Liver (tissue), 8 donors: ENCODE measurements at regions not wholly inside any gene's neighbourhood (a gene's known extent, or its start where the extent isn't known, plus 50 kb on each side); places are given as distances from the start of the nearest gene placed in this dataset.

ENCODE experiments used
- DNase-seq: peaks from one replicate; pipeline ENCODE4 v3.0.0-alpha.2; 2017; ENCODE audit warnings: low spot score
- H3K27ac ChIP-seq, 2 donors: one replicate each; pipeline ENCODE4 v1.7.0; 2013; ENCODE audit warnings: inconsistent platforms in 2 of 2, low read length in 2 of 2, control low read depth in 1 of 2, low read depth in 1 of 2, mild to moderate bottlenecking in 1 of 2
- H3K27me3 ChIP-seq, 4 donors: one replicate each; pipeline versions ENCODE4 v1.6.1 to v1.7.0; 2013; ENCODE audit warnings: low read length in 3 of 4, inconsistent platforms in 1 of 4, mild to moderate bottlenecking in 1 of 4, moderate library complexity in 1 of 4; ENCODE audit not compliant: control insufficient read depth in 4 of 4, insufficient read depth in 4 of 4
- H3K36me3 ChIP-seq, 4 donors: one replicate each; pipeline versions ENCODE4 v1.6.1 to v1.7.0; 2013; ENCODE audit warnings: low read length in 3 of 4, mild to moderate bottlenecking in 3 of 4, low read depth in 1 of 4, moderate library complexity in 1 of 4; ENCODE audit not compliant: control insufficient read depth in 4 of 4, insufficient read depth in 3 of 4
- H3K4me1 ChIP-seq, 4 donors: one replicate each; pipeline versions ENCODE4 v1.6.1 to v1.7.0; 2013; ENCODE audit warnings: low read length in 3 of 4, mild to moderate bottlenecking in 3 of 4, moderate library complexity in 1 of 4; ENCODE audit not compliant: control insufficient read depth in 4 of 4, insufficient read depth in 4 of 4
- H3K4me3 ChIP-seq, 3 donors: one replicate each; pipeline versions ENCODE4 v1.6.1 to v1.7.0; 2013; ENCODE audit warnings: low read length in 3 of 3, control low read depth in 1 of 3, low read depth in 1 of 3, mild to moderate bottlenecking in 1 of 3
- H3K9ac ChIP-seq, 2 donors: one replicate each; pipeline ENCODE4 v1.7.0; 2013; ENCODE audit warnings: low read length in 2 of 2, mild to moderate bottlenecking in 2 of 2, moderate library complexity in 2 of 2, control low read depth in 1 of 2, low read depth in 1 of 2
- H3K9me3 ChIP-seq, 4 donors: one replicate each; pipeline versions ENCODE4 v1.6.1 to v1.7.0; 2013; ENCODE audit warnings: low read length in 3 of 4; ENCODE audit not compliant: control insufficient read depth in 4 of 4
- ATF3 ChIP-seq: IDR thresholded peaks from 2 replicates; pipeline ENCODE4 v1.6.1; 2016; ENCODE audit warnings: antibody characterized with exemption
- CTCF ChIP-seq: fragments of 150-350 bp; IDR thresholded peaks from 2 replicates; pipeline ENCODE4 v1.5.1; 2017; ENCODE audit warnings: improper control_type of control experiment, low read depth, low read length; ENCODE audit not compliant: missing input control
- EGR1 ChIP-seq, 2 donors: IDR thresholded peaks; 2 replicates each; pipeline ENCODE4 v1.6.1; 2016 to 2018; ENCODE audit warnings: antibody characterized with exemption in 2 of 2, low read depth in 2 of 2
- FOXA1 ChIP-seq: IDR thresholded peaks from 2 replicates; pipeline ENCODE4 v1.6.1; 2016; ENCODE audit warnings: antibody characterized with exemption
- GABPA ChIP-seq, 2 donors: IDR thresholded peaks in 1 of 2; conservative IDR thresholded peaks in 1 of 2; 2 replicates each; pipeline ENCODE4 v1.6.1; 2016; ENCODE audit warnings: antibody characterized with exemption in 2 of 2, mild to moderate bottlenecking in 1 of 2, moderate library complexity in 1 of 2
- HNF4A ChIP-seq, 2 donors: conservative IDR thresholded peaks; 2 replicates each; pipeline ENCODE4 v1.6.1; 2016; ENCODE audit warnings: antibody characterized with exemption in 2 of 2, mild to moderate bottlenecking in 2 of 2
- HNF4G ChIP-seq: IDR thresholded peaks from 2 replicates; pipeline ENCODE4 v1.6.1; 2016; ENCODE audit warnings: antibody characterized with exemption
- JUND ChIP-seq, 2 donors: IDR thresholded peaks; 2 replicates each; pipeline ENCODE4 v1.6.1; 2016; ENCODE audit warnings: antibody characterized with exemption in 2 of 2
- NR2F2 ChIP-seq: IDR thresholded peaks from 2 replicates; pipeline ENCODE4 v1.6.1; 2016; ENCODE audit warnings: antibody characterized with exemption
- RAD21 ChIP-seq, 2 donors: IDR thresholded peaks; 2 replicates each; pipeline ENCODE4 v1.6.1; 2016; ENCODE audit warnings: antibody characterized with exemption in 2 of 2, mild to moderate bottlenecking in 2 of 2
- RXRA ChIP-seq, 2 donors: IDR thresholded peaks; 2 replicates each; pipeline ENCODE4 v1.6.1; 2017 to 2018; ENCODE audit warnings: antibody characterized with exemption in 2 of 2, mild to moderate bottlenecking in 1 of 2
- SP1 ChIP-seq: IDR thresholded peaks from 2 replicates; pipeline ENCODE4 v1.6.1; 2018; ENCODE audit warnings: antibody characterized with exemption, mild to moderate bottlenecking
- YY1 ChIP-seq: IDR thresholded peaks from 2 replicates; pipeline ENCODE4 v1.6.1; 2016; ENCODE audit warnings: antibody characterized with exemption, mild to moderate bottlenecking
- WGBS: extraction: QIAGEN DNeasy Blood & Tissue Kit; methylation state at CpG from one replicate; pipeline ENCODE4 v1.1.7; 2013; 5-methylcytosine and 5-hydroxymethylcytosine counted together
- TF ChIP-seq, protein P1 (sequence below): IDR thresholded peaks from 2 replicates; pipeline ENCODE4 v1.6.1; 2016; ENCODE audit warnings: antibody characterized with exemption, mild to moderate bottlenecking
- donor health status: healthy.
- donor health status: healthy.
- donor health status: healthy.
- donor health status: healthy.
- donor health status: healthy.

- H3K27me3 ChIP-seq, result no peaks in the 10 kb centered on the region
- no peak overlapping the region for H3K27ac ChIP-seq
- no peak overlapping the region for H3K4me3 ChIP-seq
- TF ChIP-seq JUND (IDR thresholded peaks at IDR 0.05) (no peak), HNF4G (no peak), FOXA1 (no peak), EGR1 (IDR thresholded peaks at IDR 0.05; ENCODE audit: low read depth in 2 of 2) (no peak), NR2F2 (no peak), YY1 (no peak)
- TF ChIP-seq, protein P1, sequence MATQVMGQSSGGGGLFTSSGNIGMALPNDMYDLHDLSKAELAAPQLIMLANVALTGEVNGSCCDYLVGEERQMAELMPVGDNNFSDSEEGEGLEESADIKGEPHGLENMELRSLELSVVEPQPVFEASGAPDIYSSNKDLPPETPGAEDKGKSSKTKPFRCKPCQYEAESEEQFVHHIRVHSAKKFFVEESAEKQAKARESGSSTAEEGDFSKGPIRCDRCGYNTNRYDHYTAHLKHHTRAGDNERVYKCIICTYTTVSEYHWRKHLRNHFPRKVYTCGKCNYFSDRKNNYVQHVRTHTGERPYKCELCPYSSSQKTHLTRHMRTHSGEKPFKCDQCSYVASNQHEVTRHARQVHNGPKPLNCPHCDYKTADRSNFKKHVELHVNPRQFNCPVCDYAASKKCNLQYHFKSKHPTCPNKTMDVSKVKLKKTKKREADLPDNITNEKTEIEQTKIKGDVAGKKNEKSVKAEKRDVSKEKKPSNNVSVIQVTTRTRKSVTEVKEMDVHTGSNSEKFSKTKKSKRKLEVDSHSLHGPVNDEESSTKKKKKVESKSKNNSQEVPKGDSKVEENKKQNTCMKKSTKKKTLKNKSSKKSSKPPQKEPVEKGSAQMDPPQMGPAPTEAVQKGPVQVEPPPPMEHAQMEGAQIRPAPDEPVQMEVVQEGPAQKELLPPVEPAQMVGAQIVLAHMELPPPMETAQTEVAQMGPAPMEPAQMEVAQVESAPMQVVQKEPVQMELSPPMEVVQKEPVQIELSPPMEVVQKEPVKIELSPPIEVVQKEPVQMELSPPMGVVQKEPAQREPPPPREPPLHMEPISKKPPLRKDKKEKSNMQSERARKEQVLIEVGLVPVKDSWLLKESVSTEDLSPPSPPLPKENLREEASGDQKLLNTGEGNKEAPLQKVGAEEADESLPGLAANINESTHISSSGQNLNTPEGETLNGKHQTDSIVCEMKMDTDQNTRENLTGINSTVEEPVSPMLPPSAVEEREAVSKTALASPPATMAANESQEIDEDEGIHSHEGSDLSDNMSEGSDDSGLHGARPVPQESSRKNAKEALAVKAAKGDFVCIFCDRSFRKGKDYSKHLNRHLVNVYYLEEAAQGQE, result no peak
- no peaks in the 10 kb centered on the region for H3K4me1 ChIP-seq
- no peak for DNase-seq
- WGBS, result 59% methylated on average over 3 of the region's 3 CpGs
- H3K9ac ChIP-seq, result no peak overlapping the region
- H3K36me3 ChIP-seq, result no peaks in the 10 kb centered on the region
- peaks cover 0 to 2% (median 0%) of the 10 kb centered on the region in 4 donors for H3K9me3 ChIP-seq
Observed at GRCh38 chr11:38143852-38144251, 1545.8 kb upstream of the RAG2 start.

GRCh38 chr11:38138972-38139371 lies 1540.9 kb upstream of the RAG2 start:
- H3K36me3 ChIP-seq, result no peaks in the 10 kb centered on the region
- no peak overlapping the region for H3K27ac ChIP-seq
- H3K4me3 ChIP-seq, result no peak overlapping the region
- WGBS, result 75% methylated on average over 2 of the region's 2 CpGs
- TF ChIP-seq RAD21 (IDR thresholded peaks at IDR 0.05) (no peak), RXRA (IDR thresholded peaks at IDR 0.05) (no peak)
- TF ChIP-seq, protein P1, result no peak
- no peak for DNase-seq
- no peaks in the 10 kb centered on the region for H3K4me1 ChIP-seq
- no peak overlapping the region for H3K9ac ChIP-seq
- H3K9me3 ChIP-seq, result peaks cover 0 to 5% (median 0%) of the 10 kb centered on the region in 4 donors
- H3K27me3 ChIP-seq, result peaks cover 0 to 3% (median 1%) of the 10 kb centered on the region in 4 donors

GRCh38 chr11:38136887-38137286 lies 1538.9 kb upstream of the RAG2 start:
- Histone ChIP-seq H3K36me3 (no peaks in the 10 kb centered on the region), H3K27me3 (peaks cover 0 to 3% (median 1%) of the 10 kb centered on the region in 4 donors), H3K4me1 (no peaks in the 10 kb centered on the region), H3K27ac (no peak overlapping the region), H3K4me3 (no peak overlapping the region), H3K9me3 (peaks cover 0 to 5% (median 0%) of the 10 kb centered on the region in 4 donors), H3K9ac (no peak overlapping the region)
- WGBS, result 88% methylated on average over 6 of the region's 6 CpGs
- no peak for DNase-seq
- TF ChIP-seq GABPA (IDR thresholded peaks at IDR 0.05 in 1 of 2, conservative IDR thresholded peaks at IDR 0.05 in 1 of 2), result no peak
- TF ChIP-seq, protein P1, result no peak
- TF ChIP-seq RXRA (IDR thresholded peaks at IDR 0.05), result no peak
- TF ChIP-seq SP1, result no peak
- TF ChIP-seq ATF3, result no peak
- TF ChIP-seq HNF4G, result no peak
- no peak for TF ChIP-seq EGR1 (IDR thresholded peaks at IDR 0.05; ENCODE audit: low read depth in 2 of 2)
- no peak for TF ChIP-seq YY1
- TF ChIP-seq CTCF, result no peak
- TF ChIP-seq NR2F2, result no peak
- TF ChIP-seq JUND (IDR thresholded peaks at IDR 0.05), result no peak
- TF ChIP-seq HNF4A (conservative IDR thresholded peaks at IDR 0.05), result no peak
